ENCODE measurements at regions not wholly inside any gene's neighbourhood (a gene's known extent, or its start where the extent isn't known, plus 50 kb on each side); places are given as distances from the start of the nearest gene placed in this dataset.

- Histone ChIP-seq H3K4me1 (ENCODE audit: insufficient read depth) (no peaks in the 10 kb centered on the region), H3K27ac (no peak overlapping the region), H3F3A (ENCODE audit: insufficient read depth) (no peaks in the 10 kb centered on the region), H3K9ac (no peak overlapping the region), H3K36me3 (ENCODE audit: low read depth) (no peaks in the 10 kb centered on the region), H3K9me3 (ENCODE audit: low read depth) (no peaks in the 10 kb centered on the region), H2AFZ (no peak overlapping the region), H3K79me2 (ENCODE audit: insufficient read depth) (no peaks in the 10 kb centered on the region), H4K20me1 (ENCODE audit: insufficient read depth) (no peaks in the 10 kb centered on the region), H3K9me2 (ENCODE audit: insufficient read depth) (no peaks in the 10 kb centered on the region), H3K4me3 (no peak overlapping the region), H3K4me2 (ENCODE audit: unreplicated experiment) (no peak overlapping the region), H3K27me3 (replicated peaks; ENCODE audit: insufficient read depth) (no peaks in the 10 kb centered on the region)
- in situ Hi-C loops (cut with MboI): no loop called here
- no peak for TF ChIP-seq EZH2 (IDR thresholded peaks at IDR 0.05; ENCODE audit: insufficient read depth, poor library complexity, severe bottlenecking)
- TF ChIP-seq EZH2phosphoT487 (IDR thresholded peaks at IDR 0.05; ENCODE audit: insufficient read depth, low read depth): no peak
- WGBS, 2 experiments (ENCODE audit: low coverage in 1 of 2, low lambda C conversion rate in 2 of 2, missing lambda C conversion rate in 2 of 2): 25 to 34% methylated on average over 6 of the region's 6 CpGs
- DNase-seq: no peak
Observed at GRCh38 chr9:106146066-106146840, 451.9 kb downstream of the TMEM38B start.

GRCh38 chr9:106146886-106147285 is 452.5 kb downstream of the TMEM38B start:
- in situ Hi-C loops (cut with MboI): no loop called here
- Histone ChIP-seq H4K20me1 (ENCODE audit: insufficient read depth) (no peaks in the 10 kb centered on the region), H3K9me2 (ENCODE audit: insufficient read depth) (no peaks in the 10 kb centered on the region), H3K36me3 (ENCODE audit: low read depth) (no peaks in the 10 kb centered on the region), H3K9ac (no peak overlapping the region), H3F3A (ENCODE audit: insufficient read depth) (no peaks in the 10 kb centered on the region), H3K4me1 (ENCODE audit: insufficient read depth) (no peaks in the 10 kb centered on the region), H2AFZ (no peak overlapping the region), H3K4me2 (ENCODE audit: unreplicated experiment) (no peak overlapping the region), H3K27me3 (replicated peaks; ENCODE audit: insufficient read depth) (no peaks in the 10 kb centered on the region), H3K79me2 (ENCODE audit: insufficient read depth) (no peaks in the 10 kb centered on the region), H3K4me3 (no peak overlapping the region), H3K9me3 (ENCODE audit: low read depth) (no peaks in the 10 kb centered on the region), H3K27ac (no peak overlapping the region)
- no peak for TF ChIP-seq EZH2 (IDR thresholded peaks at IDR 0.05; ENCODE audit: insufficient read depth, poor library complexity, severe bottlenecking)
- TF ChIP-seq EZH2phosphoT487 (IDR thresholded peaks at IDR 0.05; ENCODE audit: insufficient read depth, low read depth): no peak
- DNase-seq: no peak

- no peak for TF ChIP-seq EZH2 (IDR thresholded peaks at IDR 0.05; ENCODE audit: insufficient read depth, poor library complexity, severe bottlenecking)
- TF ChIP-seq EZH2phosphoT487 (IDR thresholded peaks at IDR 0.05; ENCODE audit: insufficient read depth, low read depth): no peak
- no peak overlapping the region for H3K4me2 ChIP-seq (ENCODE audit: unreplicated experiment)
- no peak overlapping the region for H3K9ac ChIP-seq
- no peaks in the 10 kb centered on the region for H3K9me3 ChIP-seq (ENCODE audit: low read depth)
- H3K9me2 ChIP-seq (ENCODE audit: insufficient read depth): no peaks in the 10 kb centered on the region
- WGBS, 2 experiments (ENCODE audit: low coverage in 1 of 2, low lambda C conversion rate in 2 of 2, missing lambda C conversion rate in 2 of 2): 2 to 5% methylated on average over 1 of the region's 1 CpG
- no peak for DNase-seq
- no peaks in the 10 kb centered on the region for H3K79me2 ChIP-seq (ENCODE audit: insufficient read depth)
- H2AFZ ChIP-seq: no peak overlapping the region
- in situ Hi-C loops (cut with MboI): no loop called here
- no peaks in the 10 kb centered on the region for H3K27me3 ChIP-seq (replicated peaks; ENCODE audit: insufficient read depth)
- no peaks in the 10 kb centered on the region for H3F3A ChIP-seq (ENCODE audit: insufficient read depth)
- no peak overlapping the region for H3K27ac ChIP-seq
- H4K20me1 ChIP-seq (ENCODE audit: insufficient read depth): no peaks in the 10 kb centered on the region
- no peaks in the 10 kb centered on the region for H3K4me1 ChIP-seq (ENCODE audit: insufficient read depth)
- no peaks in the 10 kb centered on the region for H3K36me3 ChIP-seq (ENCODE audit: low read depth)
- no peak overlapping the region for H3K4me3 ChIP-seq
Observed at GRCh38 chr9:106149956-106150355, 455.6 kb downstream of the TMEM38B start.

DNA sequence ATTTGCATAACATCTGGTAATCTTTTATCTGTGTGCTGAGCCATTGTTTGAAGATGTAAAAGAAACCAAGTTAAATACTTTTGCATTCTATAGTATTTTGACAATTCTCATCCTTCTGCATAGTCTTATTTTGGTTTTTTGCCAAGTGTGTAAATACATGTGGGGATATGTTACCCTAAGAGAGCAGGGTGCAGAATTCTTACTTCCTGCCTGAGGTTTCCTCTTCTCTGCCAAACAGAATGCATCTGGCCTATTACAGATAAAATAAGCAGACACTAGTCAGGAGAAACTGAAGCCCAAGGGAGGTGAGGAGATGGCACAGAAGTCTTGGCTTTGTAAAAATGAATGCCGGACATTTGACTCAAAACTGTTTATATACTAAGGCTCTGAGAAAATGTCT is 462.1 kb downstream of the TMEM38B start:
- WGBS, 2 experiments (ENCODE audit: low coverage in 1 of 2, low lambda C conversion rate in 2 of 2, missing lambda C conversion rate in 2 of 2): 63% methylated on average over 1 of the region's 1 CpG
- no peak for TF ChIP-seq EZH2phosphoT487 (IDR thresholded peaks at IDR 0.05; ENCODE audit: insufficient read depth, low read depth)

GRCh38 chr9:106172265-106172664 is 477.9 kb downstream of the TMEM38B start:
- Histone ChIP-seq H3K9ac (no peak overlapping the region), H3K9me3 (ENCODE audit: low read depth) (no peaks in the 10 kb centered on the region), H3K36me3 (ENCODE audit: low read depth) (no peaks in the 10 kb centered on the region), H2AFZ (no peak overlapping the region), H3K79me2 (ENCODE audit: insufficient read depth) (no peaks in the 10 kb centered on the region), H3K27me3 (replicated peaks; ENCODE audit: insufficient read depth) (no peaks in the 10 kb centered on the region), H3K27ac (no peak overlapping the region), H3K9me2 (ENCODE audit: insufficient read depth) (no peaks in the 10 kb centered on the region), H3K4me3 (no peak overlapping the region), H3F3A (ENCODE audit: insufficient read depth) (no peaks in the 10 kb centered on the region), H3K4me2 (ENCODE audit: unreplicated experiment) (no peak overlapping the region), H4K20me1 (ENCODE audit: insufficient read depth) (no peaks in the 10 kb centered on the region), H3K4me1 (ENCODE audit: insufficient read depth) (no peaks in the 10 kb centered on the region)
- WGBS, 2 experiments (ENCODE audit: low coverage in 1 of 2, low lambda C conversion rate in 2 of 2, missing lambda C conversion rate in 2 of 2): 61 to 71% methylated on average over 1 of the region's 1 CpG
- DNase-seq: no peak
- in situ Hi-C loops (cut with MboI): no loop called here
- no peak for TF ChIP-seq EZH2 (IDR thresholded peaks at IDR 0.05; ENCODE audit: insufficient read depth, poor library complexity, severe bottlenecking)
- no peak for TF ChIP-seq EZH2phosphoT487 (IDR thresholded peaks at IDR 0.05; ENCODE audit: insufficient read depth, low read depth)

More for the DNA sequence above, 462.1 kb downstream of the TMEM38B start:
- H3K27me3 ChIP-seq (replicated peaks; ENCODE audit: insufficient read depth): no peaks in the 10 kb centered on the region
- H3K27ac ChIP-seq: no peak overlapping the region
- H3K79me2 ChIP-seq (ENCODE audit: insufficient read depth): no peaks in the 10 kb centered on the region
- H3K4me2 ChIP-seq (ENCODE audit: unreplicated experiment): no peak overlapping the region
- in situ Hi-C loops (cut with MboI): no loop called here
- H3K4me1 ChIP-seq (ENCODE audit: insufficient read depth): no peaks in the 10 kb centered on the region
- H3K4me3 ChIP-seq: no peak overlapping the region
- DNase-seq: no peak
- H3K36me3 ChIP-seq (ENCODE audit: low read depth): no peaks in the 10 kb centered on the region
- no peaks in the 10 kb centered on the region for H4K20me1 ChIP-seq (ENCODE audit: insufficient read depth)
- H3K9me3 ChIP-seq (ENCODE audit: low read depth): no peaks in the 10 kb centered on the region
- H2AFZ ChIP-seq: no peak overlapping the region
- no peak overlapping the region for H3K9ac ChIP-seq
- H3K9me2 ChIP-seq (ENCODE audit: insufficient read depth): no peaks in the 10 kb centered on the region
- H3F3A ChIP-seq (ENCODE audit: insufficient read depth): no peaks in the 10 kb centered on the region
